ENCODE measurements at regions not wholly inside any gene's neighbourhood (a gene's known extent, or its start where the extent isn't known, plus 50 kb on each side); places are given as distances from the start of the nearest gene placed in this dataset.
A peak's percentile ranks its signal among the peaks of the same experiment; 100 is the strongest.

DNA sequence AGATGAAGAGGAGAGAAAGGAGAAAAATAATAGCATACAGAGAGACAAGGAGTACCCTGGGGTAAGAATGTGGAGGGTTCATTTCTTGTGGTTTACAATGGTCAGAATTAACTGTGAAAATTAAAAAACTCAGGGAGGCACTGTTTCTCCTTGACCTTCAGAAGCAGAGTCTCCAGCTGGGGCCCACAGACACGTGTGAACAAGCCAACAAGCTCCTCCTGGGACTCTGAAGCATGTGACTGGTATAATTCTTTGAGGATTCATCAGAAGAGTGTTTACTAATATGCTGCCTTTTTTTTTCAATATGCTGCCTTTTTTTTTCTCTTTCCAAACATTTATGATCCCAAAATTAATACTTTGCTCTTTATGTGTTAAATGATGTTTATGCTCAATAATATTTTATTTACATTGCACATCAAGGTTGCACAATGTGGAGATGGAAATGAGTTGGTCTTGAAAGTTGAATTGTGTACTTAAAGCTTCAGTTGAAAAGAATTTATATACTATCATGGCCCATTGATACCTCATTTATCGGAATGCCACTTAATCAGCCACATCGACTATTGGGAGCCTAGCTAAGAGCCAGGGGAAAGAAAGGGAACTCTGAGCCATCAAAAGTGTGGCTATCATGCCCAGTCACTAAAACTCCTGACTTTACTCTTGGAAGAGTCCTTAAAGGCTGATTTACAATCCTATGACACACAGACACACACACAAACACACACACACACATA lies 134.7 kb upstream of the RHOBTB1 start:
- Histone ChIP-seq H3K9me1 (ENCODE audit: insufficient read depth, low read length) (no peaks in the 10 kb centered on the region), H4K5ac (ENCODE audit: low read depth, low read length) (no peak overlapping the region), H3K4ac (ENCODE audit: low read depth, low read length) (no peak overlapping the region), H3K18ac (ENCODE audit: low read depth, low read length) (no peak overlapping the region), H2AK5ac (ENCODE audit: low read depth, low read length) (no peak overlapping the region), H2BK15ac (ENCODE audit: low read depth, low read length) (0 out of 3 replicates have a peak overlapping the region, but pooled peaks have one; percentile 14), H3K9me3 (ENCODE audit: control insufficient read depth, insufficient read depth, low read length) (no peaks in the 10 kb centered on the region), H3K27me3 (ENCODE audit: control insufficient read depth, insufficient read depth, low read length) (no peaks in the 10 kb centered on the region), H2AFZ (replicated peaks; ENCODE audit: low read length, poor library complexity) (no peak overlapping the region), H3K4me1 (ENCODE audit: control insufficient read depth, insufficient read depth, low read length) (no peaks in the 10 kb centered on the region; the same call in 1 of the 2 replicates), H3K4me2 (ENCODE audit: low read depth, low read length) (no peak overlapping the region), H2BK5ac (ENCODE audit: low read depth, low read length, poor library complexity, severe bottlenecking) (no peak overlapping the region), H3K23ac (ENCODE audit: low read depth, low read length) (no peak overlapping the region; the same call in 1 of the 2 replicates), H3K4me3 (ENCODE audit: insufficient read depth, low read depth, low read length) (no peak overlapping the region), H4K91ac (ENCODE audit: insufficient read depth, low read depth, low read length) (0 out of 2 replicates have a peak overlapping the region, but pooled peaks have one; percentile 4), H2BK120ac (ENCODE audit: low read depth, low read length) (no peak overlapping the region), H3K14ac (replicated peaks; ENCODE audit: low read depth, low read length) (no peak overlapping the region), H4K20me1 (ENCODE audit: insufficient read depth, low read length) (no peaks in the 10 kb centered on the region), H3K79me1 (ENCODE audit: low read depth in 1 of 2, low read length in 2 of 2) (no peaks in the 10 kb centered on the region), H3K36me3 (ENCODE audit: control insufficient read depth, insufficient read depth, low read length) (no peaks in the 10 kb centered on the region), H3K56ac (ENCODE audit: extremely low read depth, insufficient read depth, low read length) (no peak overlapping the region), H3K9ac (ENCODE audit: low read depth, low read length) (no peak overlapping the region), H4K8ac (ENCODE audit: low read depth in 2 of 2, low read length in 2 of 2) (no peak overlapping the region), H2AK9ac (replicated peaks; ENCODE audit: low read depth, low read length, poor library complexity) (no peak overlapping the region), H2BK20ac (ENCODE audit: low read depth, low read length) (no peak overlapping the region; the same call in 1 of the 2 replicates), H3K27ac (ENCODE audit: insufficient read depth, low read length) (no peak overlapping the region)
- in situ Hi-C loops (cut with MboI; ENCODE audit: low sequenced_read_pairs), result no loop called here
- ATAC-seq (ENCODE audit: low read depth) (peak; percentile 71), DNase-seq (peak; percentile 13)
- dilution Hi-C loops (cut with HindIII; ENCODE audit: low sequenced_read_pairs, unreplicated experiment), result no loop called here
- intact Hi-C loops (cut with micrococcal nuclease), result no loop called here
- TF ChIP-seq, protein P1, sequence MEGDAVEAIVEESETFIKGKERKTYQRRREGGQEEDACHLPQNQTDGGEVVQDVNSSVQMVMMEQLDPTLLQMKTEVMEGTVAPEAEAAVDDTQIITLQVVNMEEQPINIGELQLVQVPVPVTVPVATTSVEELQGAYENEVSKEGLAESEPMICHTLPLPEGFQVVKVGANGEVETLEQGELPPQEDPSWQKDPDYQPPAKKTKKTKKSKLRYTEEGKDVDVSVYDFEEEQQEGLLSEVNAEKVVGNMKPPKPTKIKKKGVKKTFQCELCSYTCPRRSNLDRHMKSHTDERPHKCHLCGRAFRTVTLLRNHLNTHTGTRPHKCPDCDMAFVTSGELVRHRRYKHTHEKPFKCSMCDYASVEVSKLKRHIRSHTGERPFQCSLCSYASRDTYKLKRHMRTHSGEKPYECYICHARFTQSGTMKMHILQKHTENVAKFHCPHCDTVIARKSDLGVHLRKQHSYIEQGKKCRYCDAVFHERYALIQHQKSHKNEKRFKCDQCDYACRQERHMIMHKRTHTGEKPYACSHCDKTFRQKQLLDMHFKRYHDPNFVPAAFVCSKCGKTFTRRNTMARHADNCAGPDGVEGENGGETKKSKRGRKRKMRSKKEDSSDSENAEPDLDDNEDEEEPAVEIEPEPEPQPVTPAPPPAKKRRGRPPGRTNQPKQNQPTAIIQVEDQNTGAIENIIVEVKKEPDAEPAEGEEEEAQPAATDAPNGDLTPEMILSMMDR (conservative IDR thresholded peaks at IDR 0.05; ENCODE audit: low read depth, low read length), result no peak
- TF ChIP-seq NFE2L2 (IDR thresholded peaks at IDR 0.05; ENCODE audit: low read depth, low read length), result no peak
- no peak for TF ChIP-seq RAD21 (IDR thresholded peaks at IDR 0.05; ENCODE audit: low read length)
- no peak for TF ChIP-seq BHLHE40 (IDR thresholded peaks at IDR 0.05; ENCODE audit: low read depth, low read length)
- TF ChIP-seq RFX5 (IDR thresholded peaks at IDR 0.05; ENCODE audit: low read depth, low read length), result no peak
- TF ChIP-seq CEBPB (IDR thresholded peaks at IDR 0.05; ENCODE audit: low read depth, low read length), result no peak
- no peak for TF ChIP-seq MXI1 (IDR thresholded peaks at IDR 0.05; ENCODE audit: borderline replicate concordance, low read depth, low read length)
- TF ChIP-seq FOS (IDR thresholded peaks at IDR 0.05; ENCODE audit: low read depth, low read length), result no peak
- TF ChIP-seq POLR2A (IDR thresholded peaks at IDR 0.05; ENCODE audit: low read depth, low read length), result no peak
- no peak for TF ChIP-seq SMC3 (IDR thresholded peaks at IDR 0.05; ENCODE audit: low read depth, low read length)
- TF ChIP-seq MAZ (IDR thresholded peaks at IDR 0.05; ENCODE audit: borderline replicate concordance, low read depth, low read length), result no peak
- ChIA-PET CTCF (interaction anchor here (0.6 kb wide), 1 partner anchor 15 kb away, joined by 3 read pairs; no protein-coding TSS in a partner anchor), POLR2A (ENCODE audit: unreplicated experiment) (no interaction called here)
- BruUV-seq (replicated peaks), result no TSS peak
- no CpG with 5 or more reads among the region's 3 CpGs for WGBS, 2 experiments (ENCODE audit: extremely low coverage in 2 of 2, insufficient read length in 1 of 2)
